ENCODE measurements at regions not wholly inside any gene's neighbourhood (a gene's known extent, or its start where the extent isn't known, plus 50 kb on each side); places are given as distances from the start of the nearest gene placed in this dataset.

GRCh38 chr3:26196781-26197180 is 406.9 kb downstream of the OXSM start:
- TF ChIP-seq CTCF (IDR thresholded peaks at IDR 0.05; ENCODE audit: control extremely low read depth, extremely low read depth, low read depth, missing control alignments): no peak
- ChIA-PET CTCF (no interaction called here), POLR2A (no interaction called here)
- no peak for DNase-seq (ENCODE audit: extremely low spot score)

GRCh38 chr3:26198609-26199008 is 408.7 kb downstream of the OXSM start:
- POLR2A ChIA-PET: no interaction called here
- CTCF ChIA-PET: interaction anchor here (1.2 kb wide), 1 partner anchor 16 kb away, joined by 3 read pairs; no protein-coding TSS in a partner anchor
- TF ChIP-seq CTCF (IDR thresholded peaks at IDR 0.05; ENCODE audit: control extremely low read depth, extremely low read depth, low read depth, missing control alignments): no peak
- no peak for DNase-seq (ENCODE audit: extremely low spot score)

- TF ChIP-seq CTCF (IDR thresholded peaks at IDR 0.05; ENCODE audit: control extremely low read depth, extremely low read depth, low read depth, missing control alignments): no peak
- ChIA-PET CTCF (interaction anchor here (0.9 to 1.2 kb wide), 2 partner anchors 25 kb away, joined by 3 read pairs; no protein-coding TSS in a partner anchor), POLR2A (no interaction called here)
- DNase-seq (ENCODE audit: extremely low spot score): no peak
Measured at GRCh38 chr3:26202169-26202568, 412.3 kb downstream of the OXSM start.

GRCh38 chr3:26205475-26205874 is 415.6 kb downstream of the OXSM start:
- TF ChIP-seq CTCF (IDR thresholded peaks at IDR 0.05; ENCODE audit: control extremely low read depth, extremely low read depth, low read depth, missing control alignments): no peak
- no peak for DNase-seq (ENCODE audit: extremely low spot score)
- ChIA-PET CTCF (no interaction called here), POLR2A (no interaction called here)

- CTCF ChIA-PET: no interaction called here
- TF ChIP-seq CTCF (IDR thresholded peaks at IDR 0.05; ENCODE audit: control extremely low read depth, extremely low read depth, low read depth, missing control alignments): no peak
- POLR2A ChIA-PET: no interaction called here
- no peak for DNase-seq (ENCODE audit: extremely low spot score)
Measured at GRCh38 chr3:26208201-26208600, 414.4 kb upstream of the LRRC3B start.

GRCh38 chr3:26229801-26230200 is 392.8 kb upstream of the LRRC3B start:
- no peak for DNase-seq (ENCODE audit: extremely low spot score)
- ChIA-PET POLR2A (no interaction called here), CTCF (interaction anchor here (1.4 kb wide), 1 partner anchor 19 kb away, joined by 4 read pairs; no protein-coding TSS in a partner anchor)
- TF ChIP-seq CTCF (IDR thresholded peaks at IDR 0.05; ENCODE audit: control extremely low read depth, extremely low read depth, low read depth, missing control alignments): no peak

- ChIA-PET CTCF (interaction anchor here (0.7 kb wide), 1 partner anchor 15 kb away, joined by 3 read pairs; no protein-coding TSS in a partner anchor), POLR2A (no interaction called here)
- no peak for DNase-seq (ENCODE audit: extremely low spot score)
- no peak for TF ChIP-seq CTCF (IDR thresholded peaks at IDR 0.05; ENCODE audit: control extremely low read depth, extremely low read depth, low read depth, missing control alignments)
Measured at GRCh38 chr3:26233374-26233773, 389.2 kb upstream of the LRRC3B start.
